WTC11 (cell line): ENCODE measurements at regions not wholly inside any gene's neighbourhood (a gene's known extent, or its start where the extent isn't known, plus 50 kb on each side); places are given as distances from the start of the nearest gene placed in this dataset.

Experiments
- ATAC-seq: fragments of 200-7000 bp; cut with Tn5 transposase; 2 replicates; pipeline ENCODE4 v1.10.0; 2021; ENCODE audit warnings: mild to moderate bottlenecking, moderate library complexity
- CTCF ChIA-PET: fragments of 300-600 bp; sonication (Branson Sonifier 250); formaldehyde crosslinking; loops from one replicate; lab custom pipeline; 2021; ENCODE audit warnings: antibody characterized with exemption; lab: Charles Lee
- POLR2A ChIA-PET: fragments of 350-600 bp; sonication (Branson Sonifier 250); formaldehyde crosslinking; loops from one replicate; lab custom pipeline; 2021; ENCODE audit warnings: antibody characterized with exemption; lab: Charles Lee
- DNase-seq: peaks from one replicate; pipeline ENCODE4 v3.0.0; 2021; ENCODE audit warnings: low spot score
- H3K27ac Mint-ChIP-seq: 2 replicates; pipeline ENCODE4 v1.8.0; 2021; ENCODE audit warnings: mixed read lengths
- H3K27me3 Mint-ChIP-seq: 2 replicates; pipeline ENCODE4 v1.8.0; 2021; ENCODE audit warnings: low read depth, mild to moderate bottlenecking, moderate library complexity, mixed read lengths
- H3K36me3 Mint-ChIP-seq: 2 replicates; pipeline ENCODE4 v1.8.0; 2021; ENCODE audit warnings: mixed read lengths
- H3K4me1 Mint-ChIP-seq: 2 replicates; pipeline ENCODE4 v1.8.0; 2022; ENCODE audit warnings: mixed read lengths
- H3K4me3 Mint-ChIP-seq: 2 replicates; pipeline ENCODE4 v1.8.0; 2021; ENCODE audit warnings: mild to moderate bottlenecking, moderate library complexity, mixed read lengths
- H3K9me3 Mint-ChIP-seq: 2 replicates; pipeline ENCODE4 v1.8.0; 2021; ENCODE audit warnings: mixed read lengths
- ATF2 ChIP-seq: sonication (generic); formaldehyde crosslinking; IDR thresholded peaks from 2 replicates; pipeline ENCODE4 v1.8.1; 2022; ENCODE audit warnings: low read depth, missing genetic modification reagents, borderline replicate concordance
- CREB1 ChIP-seq: sonication (generic); formaldehyde crosslinking; IDR thresholded peaks from 2 replicates; pipeline ENCODE4 v1.8.0; 2023; ENCODE audit warnings: mild to moderate bottlenecking, missing genetic modification reagents
- CTCF ChIP-seq: fragments of 200-600 bp; IDR thresholded peaks from 2 replicates; pipeline ENCODE4 v1.8.0; 2022; ENCODE audit warnings: antibody characterized with exemption
- E2F5 ChIP-seq: sonication (generic); formaldehyde crosslinking; IDR thresholded peaks from 2 replicates; pipeline ENCODE4 v1.8.1; 2022; ENCODE audit warnings: mild to moderate bottlenecking, moderate library complexity, missing genetic modification reagents
- ETV6 ChIP-seq: sonication (generic); formaldehyde crosslinking; IDR thresholded peaks from 2 replicates; pipeline ENCODE4 v1.8.1; 2022; ENCODE audit warnings: mild to moderate bottlenecking, missing genetic modification reagents
- FOXP1 ChIP-seq: sonication (generic); formaldehyde crosslinking; IDR thresholded peaks from 2 replicates; pipeline ENCODE4 v1.8.0; 2022; ENCODE audit warnings: missing genetic modification reagents, mild to moderate bottlenecking, moderate library complexity, borderline replicate concordance
- MYBL2 ChIP-seq: sonication (generic); formaldehyde crosslinking; IDR thresholded peaks from 2 replicates; pipeline ENCODE4 v1.8.1; 2023; ENCODE audit warnings: mild to moderate bottlenecking, moderate library complexity, missing genetic modification reagents
- NFATC4 ChIP-seq: fragments of 250-450 bp; sonication (Bioruptor Pico); IDR thresholded peaks from 2 replicates; pipeline ENCODE4 v1.9.0; 2021; ENCODE audit warnings: mild to moderate bottlenecking
- NFE2L1 ChIP-seq: sonication (generic); formaldehyde crosslinking; IDR thresholded peaks from 2 replicates; pipeline ENCODE4 v1.8.1; 2023; ENCODE audit warnings: missing genetic modification reagents
- NFYB ChIP-seq: sonication (generic); formaldehyde crosslinking; conservative IDR thresholded peaks from 2 replicates; pipeline ENCODE4 v1.8.0; 2022; ENCODE audit warnings: low read depth, missing genetic modification reagents
- NR1H2 ChIP-seq: sonication (generic); formaldehyde crosslinking; IDR thresholded peaks from 2 replicates; pipeline ENCODE4 v1.9.0; 2021; ENCODE audit warnings: mild to moderate bottlenecking, moderate library complexity, missing genetic modification reagents
- RORB ChIP-seq: fragments of 250-450 bp; sonication (Bioruptor Pico); IDR thresholded peaks from 2 replicates; pipeline ENCODE4 v1.9.0; 2021; ENCODE audit warnings: mild to moderate bottlenecking
- SOX15 ChIP-seq: fragments of 250-450 bp; sonication (Bioruptor Pico); IDR thresholded peaks from 2 replicates; pipeline ENCODE4 v1.9.0; 2021; ENCODE audit warnings: mild to moderate bottlenecking
- SP1 ChIP-seq: sonication (generic); formaldehyde crosslinking; conservative IDR thresholded peaks from 2 replicates; pipeline ENCODE4 v1.8.1; 2022; ENCODE audit warnings: missing genetic modification reagents
- STAT6 ChIP-seq: sonication (generic); formaldehyde crosslinking; conservative IDR thresholded peaks from 2 replicates; pipeline ENCODE4 v1.8.1; 2023; ENCODE audit warnings: mild to moderate bottlenecking, low read depth, missing genetic modification reagents, moderate library complexity
- TCF7 ChIP-seq: sonication (generic); formaldehyde crosslinking; IDR thresholded peaks from 2 replicates; pipeline ENCODE4 v1.8.0; 2022; ENCODE audit warnings: mild to moderate bottlenecking, low read depth, missing genetic modification reagents, moderate library complexity
- TEAD4 ChIP-seq: sonication (generic); formaldehyde crosslinking; IDR thresholded peaks from 2 replicates; pipeline ENCODE4 v1.8.0; 2022; ENCODE audit warnings: mild to moderate bottlenecking, missing genetic modification reagents
- ZBTB21 ChIP-seq: sonication (generic); formaldehyde crosslinking; IDR thresholded peaks from 2 replicates; pipeline ENCODE4 v1.8.1; 2023; ENCODE audit warnings: mild to moderate bottlenecking, missing genetic modification reagents, borderline replicate concordance
- ZBTB43 ChIP-seq: sonication (generic); formaldehyde crosslinking; IDR thresholded peaks from 2 replicates; pipeline ENCODE4 v1.8.1; 2023; ENCODE audit warnings: mild to moderate bottlenecking, missing genetic modification reagents
- ZNF138 ChIP-seq: sonication (generic); formaldehyde crosslinking; conservative IDR thresholded peaks from 2 replicates; pipeline ENCODE4 v1.8.1; 2022; ENCODE audit warnings: mild to moderate bottlenecking, moderate library complexity, missing genetic modification reagents
- ZNF263 ChIP-seq: sonication (generic); formaldehyde crosslinking; IDR thresholded peaks from 2 replicates; pipeline ENCODE4 v1.8.1; 2022; ENCODE audit warnings: low read depth, mild to moderate bottlenecking, moderate library complexity, missing genetic modification reagents
- ZNF423 ChIP-seq: fragments of 250-450 bp; sonication (Bioruptor Pico); IDR thresholded peaks from 2 replicates; pipeline ENCODE4 v2.1.2; 2022; ENCODE audit warnings: mild to moderate bottlenecking, moderate library complexity
- ZNF671 ChIP-seq: fragments of 250-450 bp; sonication (Bioruptor Pico); IDR thresholded peaks from 2 replicates; pipeline ENCODE4 v1.8.0; 2021; ENCODE audit warnings: mild to moderate bottlenecking
- TF ChIP-seq, protein P1 (sequence below): sonication (generic); formaldehyde crosslinking; IDR thresholded peaks from 2 replicates; pipeline ENCODE4 v1.8.1; 2022; ENCODE audit warnings: low read depth, mild to moderate bottlenecking, moderate library complexity, missing genetic modification reagents, borderline replicate concordance

DNA sequence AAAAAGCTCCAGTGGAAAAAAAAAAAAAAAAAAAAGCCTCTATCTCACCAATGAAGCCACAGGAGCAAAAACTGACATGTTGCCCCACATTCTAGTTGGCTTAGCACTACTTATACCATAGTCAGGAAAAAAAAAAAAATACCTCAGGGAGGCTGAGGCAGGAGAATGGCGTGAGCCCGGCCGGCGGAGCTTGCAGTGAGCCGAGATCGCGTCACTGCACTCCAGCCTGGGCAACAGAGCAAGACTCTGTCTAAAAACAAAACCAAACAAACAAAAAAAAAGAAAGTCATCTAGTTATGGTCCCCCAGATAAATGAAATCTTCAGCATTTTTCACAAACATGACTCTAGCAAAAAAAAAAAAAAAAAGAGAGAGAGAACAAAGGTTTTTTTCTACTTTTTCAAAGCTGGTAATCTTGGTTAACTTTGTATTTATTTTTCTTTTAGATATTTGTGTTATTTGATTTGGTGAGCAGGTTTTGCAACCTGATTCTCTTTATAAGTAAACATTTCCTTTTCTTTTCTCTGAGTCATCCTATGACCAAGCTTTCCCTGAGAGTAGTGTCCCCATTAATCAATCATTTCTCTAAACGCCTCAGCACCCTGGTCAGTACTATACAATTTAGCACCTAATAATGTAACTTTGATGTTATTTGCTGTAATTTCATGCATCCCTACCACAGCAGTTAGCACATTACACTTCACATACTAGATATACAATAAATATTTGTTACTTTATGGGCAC, 273.7 kb upstream of the PIK3C3 start (continued):
- TF ChIP-seq ZBTB43 (CRISPR knock-in tag), result no peak
- no peak for TF ChIP-seq ZNF671 (CRISPR knock-in tag)
- no peak for TF ChIP-seq STAT6 (CRISPR knock-in tag)
- TF ChIP-seq, protein P1, sequence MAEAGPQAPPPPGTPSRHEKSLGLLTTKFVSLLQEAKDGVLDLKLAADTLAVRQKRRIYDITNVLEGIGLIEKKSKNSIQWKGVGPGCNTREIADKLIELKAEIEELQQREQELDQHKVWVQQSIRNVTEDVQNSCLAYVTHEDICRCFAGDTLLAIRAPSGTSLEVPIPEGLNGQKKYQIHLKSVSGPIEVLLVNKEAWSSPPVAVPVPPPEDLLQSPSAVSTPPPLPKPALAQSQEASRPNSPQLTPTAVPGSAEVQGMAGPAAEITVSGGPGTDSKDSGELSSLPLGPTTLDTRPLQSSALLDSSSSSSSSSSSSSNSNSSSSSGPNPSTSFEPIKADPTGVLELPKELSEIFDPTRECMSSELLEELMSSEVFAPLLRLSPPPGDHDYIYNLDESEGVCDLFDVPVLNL (CRISPR knock-in tag), result no peak
- no peak for TF ChIP-seq SOX15
- no peak for TF ChIP-seq ZBTB21 (CRISPR knock-in tag)
- TF ChIP-seq ETV6, result no peak

- Mint-ChIP-seq H3K4me1 (no peaks in the 10 kb centered on the region), H3K27ac (no peak overlapping the region), H3K36me3 (no peaks in the 10 kb centered on the region), H3K27me3 (no peaks in the 10 kb centered on the region; the same call in 1 of the 2 replicates), H3K4me3 (no peak overlapping the region), H3K9me3 (no peaks in the 10 kb centered on the region)
- no peak for TF ChIP-seq MYBL2 (CRISPR knock-in tag)
- no peak for TF ChIP-seq ATF2
- no peak for TF ChIP-seq ZNF138 (CRISPR knock-in tag)
- no peak for TF ChIP-seq ZNF263
- no peak for TF ChIP-seq FOXP1 (CRISPR knock-in tag)
- TF ChIP-seq SP1 (CRISPR knock-in tag), result no peak
- no peak for TF ChIP-seq NFYB (CRISPR knock-in tag)
- no peak for TF ChIP-seq CTCF
- no peak for TF ChIP-seq TEAD4 (CRISPR knock-in tag)
- TF ChIP-seq NR1H2 (CRISPR knock-in tag), result no peak
- TF ChIP-seq NFE2L1, result no peak
- TF ChIP-seq RORB (CRISPR knock-in tag), result no peak
- TF ChIP-seq TCF7 (CRISPR knock-in tag), result no peak
- TF ChIP-seq CREB1, result no peak
- TF ChIP-seq E2F5 (CRISPR knock-in tag), result no peak
- TF ChIP-seq ZNF423 (CRISPR knock-in tag), result no peak
- no peak for TF ChIP-seq NFATC4 (CRISPR knock-in tag)
- ChIA-PET POLR2A (no interaction called here), CTCF (no interaction called here)
- ATAC-seq (no peak), DNase-seq (no peak)
These were observed 280.5 kb upstream of the PIK3C3 start for GRCh38 chr18:41674506-41674905.
